Tibial artery (tissue), 4 donors: ENCODE measurements at regions not wholly inside any gene's neighbourhood (a gene's known extent, or its start where the extent isn't known, plus 50 kb on each side); places are given as distances from the start of the nearest gene placed in this dataset.

Experiments
- DNase-seq, 2 donors: peaks; one replicate each; pipeline ENCODE4 v3.0.0-alpha.2; 2019
- H3K27ac ChIP-seq, 2 donors: fragments of 200-600 bp; sonication (generic) in 1 of 2; 1 replicate in 1 of 2; 2 replicates in 1 of 2; pipeline ENCODE4 v1.5.1; 2018 to 2019; ENCODE audit warnings: mild to moderate bottlenecking in 1 of 2
- H3K27me3 ChIP-seq, 2 donors: fragments of 200-600 bp; sonication (generic) in 1 of 2; one replicate each; pipeline versions ENCODE4 v1.5.1 to v1.6.0; 2016 to 2019
- H3K36me3 ChIP-seq, 3 donors: fragments of 200-600 bp; sonication (generic) in 2 of 3; one replicate each; pipeline ENCODE4 v1.5.1; 2016 to 2019; ENCODE audit warnings: mild to moderate bottlenecking in 2 of 3
- H3K4me1 ChIP-seq, 4 donors: fragments of 200-600 bp; sonication (generic) in 2 of 4; 1 replicate in 3 of 4; 2 replicates in 1 of 4; pipeline ENCODE4 v1.5.1; 2016 to 2019
- H3K4me3 ChIP-seq, 2 donors: fragments of 200-600 bp; sonication (generic) in 1 of 2; 1 replicate in 1 of 2; 2 replicates in 1 of 2; pipeline ENCODE4 v1.5.1; 2018 to 2019; ENCODE audit warnings: mild to moderate bottlenecking in 2 of 2
- H3K9me3 ChIP-seq, 3 donors: fragments of 200-600 bp; sonication (generic) in 1 of 3; one replicate each; pipeline ENCODE4 v1.5.1; 2016 to 2019
- intact Hi-C: fragments of 100-400 bp; cut with DNase I; formaldehyde crosslinking; loops from one replicate; pipeline ENCODE4 v1.15.0; 2023; ENCODE audit warnings: low total_unique reads
- TF ChIP-seq, protein P1 (sequence below), 2 experiments: fragments of 200-600 bp in 1 of 2; fragments of 450-650 bp in 1 of 2; IDR thresholded peaks; one replicate each; pipeline ENCODE4 v1.5.1; 2017 to 2019; ENCODE audit warnings: antibody characterized with exemption in 2 of 2, mild to moderate bottlenecking in 1 of 2, moderate library complexity in 1 of 2

DNA sequence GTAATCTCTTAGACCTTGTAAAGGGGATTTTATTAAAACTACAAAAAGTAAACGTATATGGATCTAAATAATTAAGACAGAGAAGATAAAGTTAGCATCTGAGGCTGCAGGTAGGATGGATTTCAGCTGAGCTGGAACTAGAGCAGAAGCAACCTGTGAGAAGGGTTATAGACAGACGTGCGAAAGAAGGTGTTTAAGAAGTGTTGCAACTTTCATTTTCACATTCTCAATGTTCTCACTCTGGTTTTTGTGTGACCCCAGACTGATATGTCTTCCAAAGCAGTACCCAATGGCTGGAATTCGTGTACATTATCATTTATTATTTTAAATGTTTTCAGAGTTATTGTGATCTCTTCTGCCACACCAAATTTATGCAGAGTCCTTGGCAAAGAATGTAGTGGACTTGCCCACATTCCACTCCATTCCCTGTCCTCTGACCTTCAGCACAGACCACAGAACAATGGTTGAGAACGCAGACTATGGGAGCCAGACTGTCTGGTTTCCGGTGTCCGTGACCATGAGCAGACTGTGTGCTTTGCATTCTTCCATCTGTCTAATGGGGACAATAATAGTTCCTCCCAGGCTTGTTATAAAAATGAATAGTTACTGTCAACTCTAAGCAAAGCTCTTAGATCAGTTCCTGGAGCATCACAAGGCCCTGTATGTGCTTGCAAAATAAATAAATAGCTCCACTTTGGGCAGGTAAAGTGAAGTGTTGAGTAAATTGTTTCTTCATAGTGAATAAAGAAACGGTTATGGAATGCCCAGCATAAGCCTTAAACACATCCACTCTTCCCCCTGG is 140.6 kb upstream of the SAMSN1 start:
- no peaks in the 10 kb centered on the region for H3K9me3 ChIP-seq
- intact Hi-C loops: no loop called here
- no peak overlapping the region for H3K27ac ChIP-seq
- H3K4me3 ChIP-seq: no peak overlapping the region
- TF ChIP-seq, protein P1, sequence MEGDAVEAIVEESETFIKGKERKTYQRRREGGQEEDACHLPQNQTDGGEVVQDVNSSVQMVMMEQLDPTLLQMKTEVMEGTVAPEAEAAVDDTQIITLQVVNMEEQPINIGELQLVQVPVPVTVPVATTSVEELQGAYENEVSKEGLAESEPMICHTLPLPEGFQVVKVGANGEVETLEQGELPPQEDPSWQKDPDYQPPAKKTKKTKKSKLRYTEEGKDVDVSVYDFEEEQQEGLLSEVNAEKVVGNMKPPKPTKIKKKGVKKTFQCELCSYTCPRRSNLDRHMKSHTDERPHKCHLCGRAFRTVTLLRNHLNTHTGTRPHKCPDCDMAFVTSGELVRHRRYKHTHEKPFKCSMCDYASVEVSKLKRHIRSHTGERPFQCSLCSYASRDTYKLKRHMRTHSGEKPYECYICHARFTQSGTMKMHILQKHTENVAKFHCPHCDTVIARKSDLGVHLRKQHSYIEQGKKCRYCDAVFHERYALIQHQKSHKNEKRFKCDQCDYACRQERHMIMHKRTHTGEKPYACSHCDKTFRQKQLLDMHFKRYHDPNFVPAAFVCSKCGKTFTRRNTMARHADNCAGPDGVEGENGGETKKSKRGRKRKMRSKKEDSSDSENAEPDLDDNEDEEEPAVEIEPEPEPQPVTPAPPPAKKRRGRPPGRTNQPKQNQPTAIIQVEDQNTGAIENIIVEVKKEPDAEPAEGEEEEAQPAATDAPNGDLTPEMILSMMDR (IDR thresholded peaks at IDR 0.05): no peak
- H3K36me3 ChIP-seq: no peaks in the 10 kb centered on the region
- H3K4me1 ChIP-seq: no peaks in the 10 kb centered on the region
- DNase-seq: no peak
- no peaks in the 10 kb centered on the region for H3K27me3 ChIP-seq

DNA sequence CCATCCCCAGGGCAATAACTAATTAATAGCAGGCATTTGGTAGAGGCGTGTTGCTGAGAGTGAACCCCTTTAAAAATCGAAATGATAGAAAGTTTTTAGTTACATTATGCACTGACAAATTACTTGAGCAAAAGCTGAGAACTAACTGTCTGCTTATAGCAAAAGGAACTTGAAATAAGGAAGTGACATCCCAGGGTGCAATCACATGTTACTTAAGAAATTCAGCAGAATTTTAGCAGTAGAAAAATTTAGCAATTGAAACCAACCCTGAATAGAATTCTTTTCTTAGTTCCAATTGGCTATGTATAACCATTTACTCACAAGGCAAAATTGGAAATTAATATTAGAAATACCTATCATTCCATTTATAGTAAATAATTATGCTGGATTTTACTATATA is 139.5 kb upstream of the SAMSN1 start:
- Histone ChIP-seq H3K27me3 (no peaks in the 10 kb centered on the region), H3K9me3 (no peaks in the 10 kb centered on the region), H3K36me3 (no peaks in the 10 kb centered on the region), H3K4me3 (no peak overlapping the region), H3K4me1 (no peaks in the 10 kb centered on the region), H3K27ac (no peak overlapping the region)
- no peak for DNase-seq
- intact Hi-C loops: no loop called here
- TF ChIP-seq, protein P1 (IDR thresholded peaks at IDR 0.05): no peak

DNA sequence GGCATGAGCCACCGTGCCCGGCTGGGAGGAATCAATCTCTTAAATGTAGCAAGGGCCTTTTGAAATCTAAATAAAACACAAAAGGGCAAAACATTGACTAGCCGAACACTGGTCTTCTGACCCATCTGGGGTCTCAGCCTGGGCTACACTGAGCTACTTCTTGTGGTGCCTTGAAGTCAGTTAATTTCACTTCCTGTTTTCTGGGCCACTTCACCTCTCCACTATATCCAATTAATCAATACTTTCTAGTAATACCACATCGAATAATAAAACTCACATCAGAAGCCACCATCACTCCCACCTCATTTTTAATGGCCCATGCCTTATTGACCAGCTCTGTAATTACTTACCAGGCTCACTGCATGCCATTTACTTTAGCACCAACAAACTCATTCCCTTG is 138.0 kb upstream of the SAMSN1 start:
- TF ChIP-seq, protein P1 (IDR thresholded peaks at IDR 0.05): no peak

DNA sequence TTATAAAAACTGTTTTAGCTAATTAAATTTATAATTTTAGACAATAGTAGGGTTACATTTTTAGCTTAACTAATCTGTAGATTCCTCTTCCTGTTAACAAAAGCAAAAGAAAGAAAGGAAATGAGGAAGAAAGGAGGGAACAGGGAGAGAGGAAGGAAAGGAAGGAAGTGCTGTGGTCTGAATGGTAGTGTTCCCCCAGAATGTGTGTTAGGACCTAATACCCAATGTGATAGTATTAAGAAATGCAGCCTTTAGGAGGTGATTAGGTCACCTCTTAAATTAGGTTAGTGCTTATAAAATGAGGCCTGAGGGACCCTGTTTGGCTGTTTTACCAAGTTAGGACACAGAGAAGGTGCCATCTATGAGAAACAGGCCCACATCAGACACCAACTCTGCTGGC is 136.9 kb upstream of the SAMSN1 start:
- Histone ChIP-seq H3K36me3 (no peaks in the 10 kb centered on the region), H3K4me3 (no peak overlapping the region), H3K4me1 (no peaks in the 10 kb centered on the region), H3K27me3 (no peaks in the 10 kb centered on the region), H3K9me3 (no peaks in the 10 kb centered on the region), H3K27ac (no peak overlapping the region)
- intact Hi-C loops: no loop called here
- no peak for DNase-seq
- TF ChIP-seq, protein P1 (IDR thresholded peaks at IDR 0.05): no peak

More for the DNA sequence above, 138.0 kb upstream of the SAMSN1 start:
- no peak overlapping the region for H3K27ac ChIP-seq
- H3K36me3 ChIP-seq: no peaks in the 10 kb centered on the region
- H3K4me1 ChIP-seq: no peaks in the 10 kb centered on the region
- H3K4me3 ChIP-seq: no peak overlapping the region
- no peak for DNase-seq
- no peaks in the 10 kb centered on the region for H3K9me3 ChIP-seq
- no peaks in the 10 kb centered on the region for H3K27me3 ChIP-seq
- intact Hi-C loops: no loop called here

DNA sequence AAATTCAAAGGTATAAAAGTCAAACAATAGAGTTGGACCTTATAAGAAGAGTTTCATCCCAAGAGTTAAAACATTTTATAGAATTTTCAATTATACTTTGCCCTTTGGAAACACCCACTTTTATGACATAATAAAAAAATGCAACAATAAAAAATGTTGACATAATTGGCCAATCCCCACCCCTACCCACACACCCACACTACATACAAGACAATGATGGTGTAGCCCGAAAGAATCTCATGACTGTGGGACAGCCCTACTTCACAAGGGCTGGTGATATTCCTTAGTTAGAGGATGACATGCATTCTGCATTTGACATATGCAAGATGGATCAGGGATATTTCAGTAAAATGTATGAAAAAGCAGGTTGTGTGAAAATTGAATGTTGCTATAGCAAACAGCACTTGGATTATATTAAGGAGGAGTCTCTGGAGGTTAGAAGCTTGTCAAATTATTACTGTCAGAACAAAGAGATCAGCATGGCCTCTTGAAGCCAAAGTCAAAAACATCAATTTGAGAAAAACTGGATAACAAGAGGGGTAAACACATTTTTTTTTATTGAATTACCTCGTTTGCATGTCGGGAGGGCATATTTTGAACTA is 133.0 kb upstream of the SAMSN1 start:
- H3K27ac ChIP-seq: no peak overlapping the region
- TF ChIP-seq, protein P1 (IDR thresholded peaks at IDR 0.05): no peak
- H3K4me3 ChIP-seq: no peak overlapping the region
- DNase-seq: no peak
- intact Hi-C loops: no loop called here
- no peaks in the 10 kb centered on the region for H3K36me3 ChIP-seq
- H3K27me3 ChIP-seq: no peaks in the 10 kb centered on the region
- no peaks in the 10 kb centered on the region for H3K4me1 ChIP-seq
- H3K9me3 ChIP-seq: no peaks in the 10 kb centered on the region
